ENCODE measurements at regions not wholly inside any gene's neighbourhood (a gene's known extent, or its start where the extent isn't known, plus 50 kb on each side); places are given as distances from the start of the nearest gene placed in this dataset.

GRCh38 chr2:126761981-126762878 lies 106.3 kb downstream of the GYPC start:
- H3K27me3 Mint-ChIP-seq, result peaks cover 16% of the 10 kb centered on the region
- TF ChIP-seq, protein P1, sequence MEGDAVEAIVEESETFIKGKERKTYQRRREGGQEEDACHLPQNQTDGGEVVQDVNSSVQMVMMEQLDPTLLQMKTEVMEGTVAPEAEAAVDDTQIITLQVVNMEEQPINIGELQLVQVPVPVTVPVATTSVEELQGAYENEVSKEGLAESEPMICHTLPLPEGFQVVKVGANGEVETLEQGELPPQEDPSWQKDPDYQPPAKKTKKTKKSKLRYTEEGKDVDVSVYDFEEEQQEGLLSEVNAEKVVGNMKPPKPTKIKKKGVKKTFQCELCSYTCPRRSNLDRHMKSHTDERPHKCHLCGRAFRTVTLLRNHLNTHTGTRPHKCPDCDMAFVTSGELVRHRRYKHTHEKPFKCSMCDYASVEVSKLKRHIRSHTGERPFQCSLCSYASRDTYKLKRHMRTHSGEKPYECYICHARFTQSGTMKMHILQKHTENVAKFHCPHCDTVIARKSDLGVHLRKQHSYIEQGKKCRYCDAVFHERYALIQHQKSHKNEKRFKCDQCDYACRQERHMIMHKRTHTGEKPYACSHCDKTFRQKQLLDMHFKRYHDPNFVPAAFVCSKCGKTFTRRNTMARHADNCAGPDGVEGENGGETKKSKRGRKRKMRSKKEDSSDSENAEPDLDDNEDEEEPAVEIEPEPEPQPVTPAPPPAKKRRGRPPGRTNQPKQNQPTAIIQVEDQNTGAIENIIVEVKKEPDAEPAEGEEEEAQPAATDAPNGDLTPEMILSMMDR (IDR thresholded peaks at IDR 0.05; ENCODE audit: unreplicated experiment), result no peak
- DNase-seq (ENCODE audit: low spot score, unreplicated experiment), result no peak
- no peak overlapping the region for H3K4me3 Mint-ChIP-seq (ENCODE audit: low read depth)
- no peak overlapping the region for H3K27ac Mint-ChIP-seq
- peaks cover 5% of the 10 kb centered on the region for H3K9me3 Mint-ChIP-seq (ENCODE audit: low read depth)
- H3K4me1 Mint-ChIP-seq (ENCODE audit: low read depth), result no peaks in the 10 kb centered on the region
- no peaks in the 10 kb centered on the region for H3K36me3 Mint-ChIP-seq (ENCODE audit: insufficient read depth)

GRCh38 chr2:126764686-126765265 lies 108.8 kb downstream of the GYPC start:
- H3K4me3 Mint-ChIP-seq (ENCODE audit: low read depth), result no peak overlapping the region
- H3K36me3 Mint-ChIP-seq (ENCODE audit: insufficient read depth), result no peaks in the 10 kb centered on the region
- no peak for DNase-seq (ENCODE audit: low spot score, unreplicated experiment)
- TF ChIP-seq, protein P1 (IDR thresholded peaks at IDR 0.05; ENCODE audit: unreplicated experiment), result no peak
- H3K9me3 Mint-ChIP-seq (ENCODE audit: low read depth), result peaks cover 5% of the 10 kb centered on the region
- no peaks in the 10 kb centered on the region for H3K4me1 Mint-ChIP-seq (ENCODE audit: low read depth)
- no peak overlapping the region for H3K27ac Mint-ChIP-seq
- H3K27me3 Mint-ChIP-seq, result peaks cover 21% of the 10 kb centered on the region

DNA sequence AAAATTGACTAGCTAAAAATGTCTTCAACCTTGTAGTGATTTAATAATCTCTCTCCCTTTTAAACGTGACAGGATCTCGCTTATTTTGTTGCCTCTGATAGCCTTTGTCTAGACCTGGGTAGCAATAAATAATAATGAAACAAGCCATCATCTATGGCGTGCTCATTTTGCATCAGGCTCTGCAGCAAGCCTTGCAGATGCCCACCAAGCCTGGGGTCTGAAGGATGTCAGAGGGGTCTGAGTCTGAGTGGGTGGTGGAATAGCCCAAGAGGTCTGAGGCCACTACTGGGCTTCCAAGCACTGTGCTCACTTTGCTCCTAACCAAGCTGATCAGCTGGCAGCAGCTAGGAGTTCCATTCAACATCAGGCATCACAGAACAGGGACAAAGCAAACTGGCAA lies 109.4 kb downstream of the GYPC start:
- Mint-ChIP-seq H3K4me3 (ENCODE audit: low read depth) (no peak overlapping the region), H3K27ac (no peak overlapping the region), H3K4me1 (ENCODE audit: low read depth) (no peaks in the 10 kb centered on the region), H3K9me3 (ENCODE audit: low read depth) (peaks cover 5% of the 10 kb centered on the region), H3K36me3 (ENCODE audit: insufficient read depth) (no peaks in the 10 kb centered on the region), H3K27me3 (peaks cover 26% of the 10 kb centered on the region)
- no peak for DNase-seq (ENCODE audit: low spot score, unreplicated experiment)
- TF ChIP-seq, protein P1 (IDR thresholded peaks at IDR 0.05; ENCODE audit: unreplicated experiment), result no peak

GRCh38 chr2:126766295-126766968 lies 110.5 kb downstream of the GYPC start:
- DNase-seq (ENCODE audit: low spot score, unreplicated experiment), result no peak
- no peaks in the 10 kb centered on the region for H3K36me3 Mint-ChIP-seq (ENCODE audit: insufficient read depth)
- TF ChIP-seq, protein P1 (IDR thresholded peaks at IDR 0.05; ENCODE audit: unreplicated experiment), result no peak
- H3K27ac Mint-ChIP-seq, result no peak overlapping the region
- H3K9me3 Mint-ChIP-seq (ENCODE audit: low read depth), result peaks cover 5% of the 10 kb centered on the region
- no peak overlapping the region for H3K4me3 Mint-ChIP-seq (ENCODE audit: low read depth)
- no peaks in the 10 kb centered on the region for H3K4me1 Mint-ChIP-seq (ENCODE audit: low read depth)
- peaks cover 34% of the 10 kb centered on the region for H3K27me3 Mint-ChIP-seq

DNA sequence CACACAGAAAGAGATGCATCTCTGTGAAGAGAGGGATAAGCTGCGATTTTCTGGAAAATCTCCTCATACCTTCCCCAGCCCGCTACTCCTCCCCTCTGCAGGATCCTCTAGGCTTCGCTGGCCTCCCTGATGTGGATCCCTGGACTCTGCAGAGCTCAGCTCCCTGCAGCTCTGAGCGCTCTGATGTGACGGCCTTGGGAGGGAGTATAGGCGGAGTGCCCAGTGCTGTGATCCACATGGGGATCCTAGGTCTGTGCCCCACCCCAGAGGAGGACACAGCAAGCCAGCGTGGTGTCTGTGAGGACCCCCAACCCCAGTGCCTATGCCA lies 111.0 kb downstream of the GYPC start:
- TF ChIP-seq, protein P1 (IDR thresholded peaks at IDR 0.05; ENCODE audit: unreplicated experiment), result no peak
- DNase-seq (ENCODE audit: low spot score, unreplicated experiment), result no peak
- H3K36me3 Mint-ChIP-seq (ENCODE audit: insufficient read depth), result no peaks in the 10 kb centered on the region
- H3K27ac Mint-ChIP-seq, result no peak overlapping the region
- H3K9me3 Mint-ChIP-seq (ENCODE audit: low read depth), result peaks cover 5% of the 10 kb centered on the region
- no peak overlapping the region for H3K4me3 Mint-ChIP-seq (ENCODE audit: low read depth)
- peaks cover 35% of the 10 kb centered on the region for H3K27me3 Mint-ChIP-seq
- no peaks in the 10 kb centered on the region for H3K4me1 Mint-ChIP-seq (ENCODE audit: low read depth)

Data from progenitor cell of endocrine pancreas (in vitro differentiated cells).